Adrenal gland (tissue), 5 donors: ENCODE measurements at regions not wholly inside any gene's neighbourhood (a gene's known extent, or its start where the extent isn't known, plus 50 kb on each side); places are given as distances from the start of the nearest gene placed in this dataset.

Experiments
- CTCF ChIP-seq, 6 experiments: fragments of 450-650 bp in 4 of 6; fragments of 200-600 bp in 2 of 6; sonication (generic) in 1 of 6; IDR thresholded peaks; 1 replicate in 5 of 6; 2 replicates in 1 of 6; pipeline versions ENCODE4 v1.5.1 to v1.8.0; 2016 to 2021; ENCODE audit warnings: antibody characterized with exemption in 6 of 6, mild to moderate bottlenecking in 2 of 6, moderate library complexity in 1 of 6
- POLR2A ChIP-seq, 2 donors: fragments of 450-650 bp; IDR thresholded peaks; one replicate each; pipeline ENCODE4 v1.6.1; 2017; ENCODE audit warnings: antibody characterized with exemption in 2 of 2, mild to moderate bottlenecking in 2 of 2, moderate library complexity in 1 of 2
- donor health status: DM: no; HTN: no; CAD: no.

- no peak for TF ChIP-seq CTCF (IDR thresholded peaks at IDR 0.05)
- TF ChIP-seq POLR2A (IDR thresholded peaks at IDR 0.05) = no peak
These were observed 305.5 kb upstream of the PLET1 start for GRCh38 chr11:112566124-112566523.
